HG03139 (cell line): ENCODE measurements at regions not wholly inside any gene's neighbourhood (a gene's known extent, or its start where the extent isn't known, plus 50 kb on each side); places are given as distances from the start of the nearest gene placed in this dataset.
"Not testable (repeated sequence)": the region's sequence is repeated elsewhere in the genome, so short reads cannot be mapped to it uniquely, and the experiment has no call there.

Experiments
- ATAC-seq: cut with Tn5 transposase; IDR thresholded peaks from one replicate; pipeline ENCODE4 v1.9.1; 2021; ENCODE audit not compliant: unreplicated experiment

GRCh38 chr5:106092455-106092854, 1578.3 kb downstream of the EFNA5 start:
- no peak for ATAC-seq

GRCh38 chr5:106089073-106089472, 1581.7 kb downstream of the EFNA5 start:
- ATAC-seq, result no peak

GRCh38 chr5:106088462-106088861, 1582.3 kb downstream of the EFNA5 start:
- no peak for ATAC-seq

GRCh38 chr5:106086352-106086751, 1584.4 kb downstream of the EFNA5 start:
- no peak for ATAC-seq

- no peak for ATAC-seq
Observed at GRCh38 chr5:106085556-106085955, 1585.2 kb downstream of the EFNA5 start.

- no peak for ATAC-seq
Observed at GRCh38 chr5:106085136-106085535, 1585.6 kb downstream of the EFNA5 start.

- ATAC-seq, result no peak
Observed at GRCh38 chr5:106080535-106080934, 1590.2 kb downstream of the EFNA5 start.

GRCh38 chr5:106076655-106077054, 1594.1 kb downstream of the EFNA5 start:
- no peak for ATAC-seq

GRCh38 chr5:106072208-106072607, 1598.5 kb downstream of the EFNA5 start:
- no peak for ATAC-seq

GRCh38 chr5:106047341-106047740, 1623.4 kb downstream of the EFNA5 start:
- ATAC-seq, result no peak

GRCh38 chr5:106032069-106032468, 1638.7 kb downstream of the EFNA5 start:
- not testable (repeated sequence) for ATAC-seq

GRCh38 chr5:106028314-106028713, 1642.4 kb downstream of the EFNA5 start:
- no peak for ATAC-seq

GRCh38 chr5:106020894-106021293, 1649.8 kb downstream of the EFNA5 start:
- ATAC-seq, result no peak

- ATAC-seq, result no peak
Observed at GRCh38 chr5:106019261-106019660, 1651.5 kb downstream of the EFNA5 start.

GRCh38 chr5:106017243-106017857, 1653.4 kb downstream of the EFNA5 start:
- ATAC-seq, result no peak

GRCh38 chr5:106014262-106014661, 1656.5 kb downstream of the EFNA5 start:
- ATAC-seq, result no peak

- ATAC-seq, result no peak
Observed at GRCh38 chr5:106006242-106006641, 1664.5 kb downstream of the EFNA5 start.

GRCh38 chr5:105998991-105999390, 1671.7 kb downstream of the EFNA5 start:
- ATAC-seq, result not testable (repeated sequence)

GRCh38 chr5:105993027-105993426, 1677.7 kb downstream of the EFNA5 start:
- no peak for ATAC-seq

- ATAC-seq, result no peak
Observed at GRCh38 chr5:105982526-105982925, 1688.2 kb downstream of the EFNA5 start.

GRCh38 chr5:105978011-105978410, 1692.7 kb downstream of the EFNA5 start:
- ATAC-seq, result no peak

- no peak for ATAC-seq
Observed at GRCh38 chr5:105977163-105977562, 1693.6 kb downstream of the EFNA5 start.

- no peak for ATAC-seq
Observed at GRCh38 chr5:105970919-105971318, 1699.8 kb downstream of the EFNA5 start.
